Natural killer cell (primary cell): ENCODE measurements at regions not wholly inside any gene's neighbourhood (a gene's known extent, or its start where the extent isn't known, plus 50 kb on each side); places are given as distances from the start of the nearest gene placed in this dataset.

Experiments
- ATAC-seq, 3 donors: fragments of 150-1000 bp in 2 of 3; fragments of 200-7000 bp in 1 of 3; cut with Tn5 transposase; 1 replicate in 1 of 3; 2 replicates in 2 of 3; pipeline ENCODE4 v1.10.0; 2021; ENCODE audit warnings: mild to moderate bottlenecking in 2 of 3, moderate library complexity in 2 of 3
- DNase-seq, 2 donors: peaks; one replicate each; pipeline versions ENCODE4 v3.0.0 to v3.0.0-alpha.2; 2013 to 2021; ENCODE audit warnings: mixed read lengths in 1 of 2
- H3K27ac ChIP-seq: one replicate; pipeline ENCODE4 v1.5.1; 2013; ENCODE audit warnings: mild to moderate bottlenecking, low read length
- H3K27me3 ChIP-seq: one replicate; pipeline ENCODE4 v1.6.1; 2013; ENCODE audit warnings: low read length; ENCODE audit not compliant: control insufficient read depth, insufficient read depth
- H3K36me3 ChIP-seq: one replicate; pipeline ENCODE4 v1.6.1; 2013; ENCODE audit warnings: low read length; ENCODE audit not compliant: control insufficient read depth, insufficient read depth
- H3K4me1 ChIP-seq: one replicate; pipeline ENCODE4 v1.6.1; 2013; ENCODE audit warnings: low read length; ENCODE audit not compliant: control insufficient read depth, insufficient read depth
- H3K4me3 ChIP-seq: one replicate; pipeline ENCODE4 v1.5.1; 2013; ENCODE audit warnings: low read length
- H3K9me3 ChIP-seq: one replicate; pipeline ENCODE4 v1.6.1; 2013; ENCODE audit warnings: low read length; ENCODE audit not compliant: control insufficient read depth, insufficient read depth
- H3K27ac Mint-ChIP-seq, 2 donors: one replicate each; pipeline ENCODE4 v1.8.0; 2022; ENCODE audit warnings: mild to moderate bottlenecking in 2 of 2, mixed read lengths in 2 of 2, moderate library complexity in 1 of 2
- H3K27me3 Mint-ChIP-seq, 2 donors: one replicate each; pipeline ENCODE4 v1.8.0; 2022; ENCODE audit warnings: low read depth in 2 of 2, mixed read lengths in 2 of 2
- H3K36me3 Mint-ChIP-seq: one replicate; pipeline ENCODE4 v1.8.0; 2022; ENCODE audit warnings: mixed read lengths
- H3K4me1 Mint-ChIP-seq, 2 donors: one replicate each; pipeline ENCODE4 v1.8.0; 2022; ENCODE audit warnings: mixed read lengths in 2 of 2
- H3K4me3 Mint-ChIP-seq: one replicate; pipeline ENCODE4 v1.8.0; 2022; ENCODE audit warnings: mild to moderate bottlenecking, moderate library complexity, mixed read lengths
- H3K9me3 Mint-ChIP-seq, 2 donors: one replicate each; pipeline ENCODE4 v1.8.0; 2022; ENCODE audit warnings: mixed read lengths in 2 of 2
- WGBS: methylation state at CpG from one replicate; pipeline ENCODE4 v1.1.7; 2013; ENCODE audit warnings: missing lambda C conversion rate; ENCODE audit not compliant: insufficient coverage; 5-methylcytosine and 5-hydroxymethylcytosine counted together
- intact Hi-C: fragments of 100-400 bp; cut with micrococcal nuclease; formaldehyde crosslinking; loops from one replicate; pipeline ENCODE4 v1.14.2; 2022
- TF ChIP-seq, protein P1 (sequence below): fragments of 200-600 bp; IDR thresholded peaks from one replicate; pipeline ENCODE4 v1.8.0; 2022; ENCODE audit warnings: antibody characterized with exemption

DNA sequence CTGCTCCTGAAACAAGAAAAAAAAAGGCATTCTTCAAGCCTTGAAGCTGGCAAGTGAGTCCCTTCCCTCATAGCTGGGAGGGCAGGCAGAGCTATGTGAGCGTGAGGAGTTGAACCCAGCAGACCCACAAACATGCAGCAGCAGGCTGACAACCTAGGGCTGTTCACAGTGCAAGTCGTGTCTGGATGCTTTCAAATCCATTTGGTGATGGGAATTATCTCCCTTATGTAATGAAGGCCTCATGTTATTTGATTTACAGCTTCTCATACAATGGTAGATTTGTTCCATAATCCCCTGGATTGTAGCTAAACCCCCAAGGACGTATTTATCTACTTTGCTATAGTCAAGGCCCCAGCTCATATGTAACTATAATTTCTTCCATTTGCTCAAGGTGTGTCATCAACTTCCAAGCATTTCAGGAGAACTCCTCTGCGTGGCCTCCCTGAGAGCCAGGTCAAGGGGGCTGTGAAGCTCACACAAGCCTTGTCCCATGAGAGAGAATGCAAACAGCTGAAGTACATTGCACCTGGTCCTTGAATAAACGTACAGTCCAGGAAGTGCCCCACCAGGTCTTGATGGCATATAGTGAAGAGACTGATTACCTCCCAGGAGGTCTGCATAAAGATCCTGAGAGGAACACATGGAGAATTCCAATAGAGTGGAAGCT, 124.8 kb upstream of the SLC1A3 start:
- Mint-ChIP-seq H3K27ac (no peak overlapping the region), H3K27me3 (no peaks in the 10 kb centered on the region), H3K9me3 (peaks cover 0 to 2% of the 10 kb centered on the region in 2 donors), H3K36me3 (no peaks in the 10 kb centered on the region), H3K4me1 (no peaks in the 10 kb centered on the region), H3K4me3 (no peak overlapping the region)
- TF ChIP-seq, protein P1, sequence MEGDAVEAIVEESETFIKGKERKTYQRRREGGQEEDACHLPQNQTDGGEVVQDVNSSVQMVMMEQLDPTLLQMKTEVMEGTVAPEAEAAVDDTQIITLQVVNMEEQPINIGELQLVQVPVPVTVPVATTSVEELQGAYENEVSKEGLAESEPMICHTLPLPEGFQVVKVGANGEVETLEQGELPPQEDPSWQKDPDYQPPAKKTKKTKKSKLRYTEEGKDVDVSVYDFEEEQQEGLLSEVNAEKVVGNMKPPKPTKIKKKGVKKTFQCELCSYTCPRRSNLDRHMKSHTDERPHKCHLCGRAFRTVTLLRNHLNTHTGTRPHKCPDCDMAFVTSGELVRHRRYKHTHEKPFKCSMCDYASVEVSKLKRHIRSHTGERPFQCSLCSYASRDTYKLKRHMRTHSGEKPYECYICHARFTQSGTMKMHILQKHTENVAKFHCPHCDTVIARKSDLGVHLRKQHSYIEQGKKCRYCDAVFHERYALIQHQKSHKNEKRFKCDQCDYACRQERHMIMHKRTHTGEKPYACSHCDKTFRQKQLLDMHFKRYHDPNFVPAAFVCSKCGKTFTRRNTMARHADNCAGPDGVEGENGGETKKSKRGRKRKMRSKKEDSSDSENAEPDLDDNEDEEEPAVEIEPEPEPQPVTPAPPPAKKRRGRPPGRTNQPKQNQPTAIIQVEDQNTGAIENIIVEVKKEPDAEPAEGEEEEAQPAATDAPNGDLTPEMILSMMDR: no peak
- Histone ChIP-seq H3K36me3 (no peaks in the 10 kb centered on the region), H3K4me3 (no peak overlapping the region), H3K27me3 (no peaks in the 10 kb centered on the region), H3K27ac (no peak overlapping the region), H3K4me1 (no peaks in the 10 kb centered on the region), H3K9me3 (no peaks in the 10 kb centered on the region)
- no peak for ATAC-seq
- no peak for DNase-seq
- 81% methylated on average over 5 of the region's 5 CpGs for WGBS
- intact Hi-C loops: no loop called here

DNA sequence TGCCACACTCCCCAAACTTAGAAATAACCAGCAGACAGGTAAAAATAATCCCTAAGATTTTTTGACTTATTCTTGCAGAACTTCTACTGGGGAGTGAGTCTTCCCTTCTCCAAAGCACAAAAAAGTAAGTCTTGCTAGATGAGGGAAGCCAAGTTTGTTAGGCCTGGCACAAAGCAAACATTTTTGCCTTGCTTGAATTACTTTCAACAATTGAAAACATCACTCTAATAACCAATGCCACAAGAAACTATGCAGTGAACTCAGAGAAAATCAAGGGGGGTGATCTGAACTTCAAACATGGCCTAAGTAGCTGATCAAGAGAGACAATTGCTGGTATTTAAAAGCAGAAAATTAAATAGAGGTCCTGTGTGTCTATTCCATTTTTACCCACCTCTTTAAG, 123.6 kb upstream of the SLC1A3 start:
- Histone ChIP-seq H3K9me3 (no peaks in the 10 kb centered on the region), H3K4me3 (no peak overlapping the region), H3K27ac (no peak overlapping the region), H3K4me1 (no peaks in the 10 kb centered on the region), H3K36me3 (no peaks in the 10 kb centered on the region), H3K27me3 (no peaks in the 10 kb centered on the region)
- Mint-ChIP-seq H3K27me3 (no peaks in the 10 kb centered on the region), H3K9me3 (peaks cover 0 to 2% of the 10 kb centered on the region in 2 donors), H3K4me1 (no peaks in the 10 kb centered on the region), H3K27ac (no peak overlapping the region), H3K36me3 (no peaks in the 10 kb centered on the region), H3K4me3 (no peak overlapping the region)
- intact Hi-C loops: no loop called here
- ATAC-seq (no peak), DNase-seq (no peak)
- TF ChIP-seq, protein P1: no peak

DNA sequence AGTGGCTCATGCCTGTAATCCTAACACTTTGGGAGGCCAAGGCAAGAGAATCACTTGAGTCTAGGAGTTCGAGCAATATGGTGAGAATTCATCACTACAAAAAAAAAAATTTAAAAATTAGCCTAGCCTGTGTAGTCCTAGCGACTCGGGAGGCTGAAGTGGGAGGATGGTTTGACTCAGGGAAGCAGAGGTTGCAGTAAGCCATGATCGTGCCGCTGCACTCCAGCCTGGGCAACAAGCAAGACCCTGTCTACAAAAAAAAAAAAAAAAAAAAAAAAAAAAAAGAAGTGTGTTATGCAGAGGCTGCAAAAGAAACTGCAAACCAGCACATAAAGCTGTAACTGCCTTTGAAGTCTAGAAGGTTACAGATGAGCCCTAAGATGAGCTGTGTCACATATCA, 116.9 kb upstream of the SLC1A3 start:
- Mint-ChIP-seq H3K27me3 (peaks cover 0 to 4% of the 10 kb centered on the region in 2 donors), H3K9me3 (no peaks in the 10 kb centered on the region), H3K36me3 (no peaks in the 10 kb centered on the region), H3K4me1 (no peaks in the 10 kb centered on the region), H3K4me3 (no peak overlapping the region), H3K27ac (no peak overlapping the region)
- H3K27me3 ChIP-seq: no peaks in the 10 kb centered on the region
- H3K36me3 ChIP-seq: no peaks in the 10 kb centered on the region
- TF ChIP-seq, protein P1: no peak
- ATAC-seq: no peak
- H3K27ac ChIP-seq: no peak overlapping the region
- DNase-seq: no peak
- H3K4me1 ChIP-seq: no peaks in the 10 kb centered on the region
- H3K4me3 ChIP-seq: no peak overlapping the region
- WGBS: 77% methylated on average over 2 of the region's 5 CpGs
- intact Hi-C loops: no loop called here
- no peaks in the 10 kb centered on the region for H3K9me3 ChIP-seq

DNA sequence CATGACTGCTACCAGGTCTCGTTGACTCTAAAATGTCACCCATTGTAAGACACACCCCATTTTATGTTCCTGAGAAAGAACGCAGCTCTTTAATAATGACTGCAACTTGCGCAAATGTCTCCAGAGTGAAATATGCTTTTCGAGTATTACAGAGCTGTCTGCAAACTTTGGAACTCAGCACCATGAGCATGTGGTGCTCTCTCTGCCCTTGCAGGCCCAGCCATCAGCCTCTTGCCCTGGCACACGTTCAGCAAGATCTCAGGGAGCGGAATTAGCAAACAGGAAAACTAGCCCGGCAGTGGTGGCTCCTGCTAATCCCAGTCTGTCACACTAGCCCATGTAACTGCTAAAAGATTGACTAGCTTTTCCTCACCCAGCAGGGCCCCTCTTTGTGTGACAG, 114.5 kb upstream of the SLC1A3 start:
- intact Hi-C loops: no loop called here
- Histone ChIP-seq H3K27ac (no peak overlapping the region), H3K36me3 (no peaks in the 10 kb centered on the region), H3K27me3 (no peaks in the 10 kb centered on the region), H3K4me1 (no peaks in the 10 kb centered on the region), H3K4me3 (no peak overlapping the region), H3K9me3 (no peaks in the 10 kb centered on the region)
- no peaks in the 10 kb centered on the region for H3K4me1 Mint-ChIP-seq
- H3K4me3 Mint-ChIP-seq: no peak overlapping the region
- DNase-seq: no peak
- TF ChIP-seq, protein P1: no peak
- no peak overlapping the region for H3K27ac Mint-ChIP-seq
- H3K36me3 Mint-ChIP-seq: no peaks in the 10 kb centered on the region
- H3K9me3 Mint-ChIP-seq: no peaks in the 10 kb centered on the region
- WGBS: 74% methylated on average over 7 of the region's 7 CpGs
- peaks cover 6 to 8% of the 10 kb centered on the region in 2 donors for H3K27me3 Mint-ChIP-seq
- ATAC-seq: no peak
